DMS153 treated with DMSO at 0.1 percent for 48 hours (cell line): ENCODE measurements at regions not wholly inside any gene's neighbourhood (a gene's known extent, or its start where the extent isn't known, plus 50 kb on each side); places are given as distances from the start of the nearest gene placed in this dataset.

Experiments used
- DNase-seq: peaks from one replicate; lab custom pipeline; 2025; ENCODE audit not compliant: unreplicated experiment; lab: John Stamatoyannopoulos, UW

- DNase-seq = no peak
Observed at GRCh38 chr20:22260506-22260905, 323.9 kb downstream of the FOXA2 start.

- DNase-seq = no peak
Observed at GRCh38 chr20:22257912-22258311, 326.5 kb downstream of the FOXA2 start.

- DNase-seq = no peak
Observed at GRCh38 chr20:22248051-22248667, 336.2 kb downstream of the FOXA2 start.

GRCh38 chr20:22245139-22245538 lies 339.2 kb downstream of the FOXA2 start:
- no peak for DNase-seq

- no peak for DNase-seq
Observed at GRCh38 chr20:22243067-22243466, 341.3 kb downstream of the FOXA2 start.

- DNase-seq = no peak
Observed at GRCh38 chr20:22241609-22242008, 342.8 kb downstream of the FOXA2 start.

- no peak for DNase-seq
Observed at GRCh38 chr20:22232923-22233322, 351.4 kb downstream of the FOXA2 start.

GRCh38 chr20:22232473-22232872 lies 351.9 kb downstream of the FOXA2 start:
- DNase-seq = no peak

GRCh38 chr20:22226849-22227700 lies 357.3 kb downstream of the FOXA2 start:
- no peak for DNase-seq

GRCh38 chr20:22223236-22223635 lies 361.1 kb downstream of the FOXA2 start:
- no peak for DNase-seq

GRCh38 chr20:22217712-22218352 lies 366.5 kb downstream of the FOXA2 start:
- no peak for DNase-seq

- no peak for DNase-seq
Observed at GRCh38 chr20:22216984-22217383, 367.4 kb downstream of the FOXA2 start.

- no peak for DNase-seq
Observed at GRCh38 chr20:22214296-22214695, 370.1 kb downstream of the FOXA2 start.

- DNase-seq = no peak
Observed at GRCh38 chr20:22213271-22213670, 371.1 kb downstream of the FOXA2 start.

GRCh38 chr20:22207280-22207679 lies 377.1 kb downstream of the FOXA2 start:
- no peak for DNase-seq

GRCh38 chr20:22204801-22205200 lies 379.6 kb downstream of the FOXA2 start:
- DNase-seq = no peak

GRCh38 chr20:22182148-22182547 lies 402.2 kb downstream of the FOXA2 start:
- no peak for DNase-seq

- DNase-seq = no peak
Observed at GRCh38 chr20:22180244-22180643, 404.1 kb downstream of the FOXA2 start.

GRCh38 chr20:22160101-22160652 lies 424.2 kb downstream of the FOXA2 start:
- no peak for DNase-seq

- no peak for DNase-seq
Observed at GRCh38 chr20:22159276-22159675, 425.1 kb downstream of the FOXA2 start.

GRCh38 chr20:22127587-22127986 lies 422.1 kb downstream of the PAX1 start:
- no peak for DNase-seq
